MM.1S (cell line): ENCODE measurements at regions not wholly inside any gene's neighbourhood (a gene's known extent, or its start where the extent isn't known, plus 50 kb on each side); places are given as distances from the start of the nearest gene placed in this dataset.

ENCODE experiments used
- DNase-seq: peaks from one replicate; pipeline ENCODE4 v3.0.0-alpha.2; 2015
- H2AFZ ChIP-seq: fragments of 300-600 bp; sonication (generic); 2 replicates; pipeline ENCODE4 v1.6.0; 2016; ENCODE audit warnings: antibody characterized with exemption, low read length
- H3F3A ChIP-seq: fragments of 300-600 bp; sonication (generic); 2 replicates; pipeline ENCODE4 v1.6.1; 2016; ENCODE audit warnings: mild to moderate bottlenecking, antibody characterized with exemption, low read length, moderate library complexity, mixed read lengths; ENCODE audit not compliant: insufficient read depth
- H3K27ac ChIP-seq: fragments of 300-600 bp; sonication (generic); 2 replicates; pipeline ENCODE4 v1.5.1; 2016; ENCODE audit warnings: mild to moderate bottlenecking, low read length
- H3K27me3 ChIP-seq: fragments of 300-600 bp; sonication (generic); replicated peaks from 2 replicates; pipeline ENCODE4 v1.6.0; 2016; ENCODE audit warnings: low read length; ENCODE audit not compliant: insufficient read depth
- H3K36me3 ChIP-seq: fragments of 300-600 bp; sonication (generic); replicated peaks from 2 replicates; pipeline ENCODE4 v1.6.1; 2016; ENCODE audit warnings: mild to moderate bottlenecking, low read length, mixed read lengths; ENCODE audit not compliant: insufficient read depth
- H3K4me1 ChIP-seq: fragments of 300-600 bp; sonication (generic); 2 replicates; pipeline ENCODE4 v1.6.1; 2016; ENCODE audit warnings: low read length, mixed read lengths
- H3K4me2 ChIP-seq: fragments of 300-600 bp; sonication (generic); 2 replicates; pipeline ENCODE4 v1.6.0; 2016; ENCODE audit warnings: low read depth, low read length
- H3K4me3 ChIP-seq: fragments of 300-600 bp; sonication (generic); 2 replicates; pipeline ENCODE4 v1.5.1; 2016; ENCODE audit warnings: low read length, mixed read lengths
- H3K79me2 ChIP-seq: fragments of 300-600 bp; sonication (generic); 2 replicates; pipeline ENCODE4 v1.6.1; 2016; ENCODE audit warnings: mixed run types, low read length, mixed read lengths
- H3K9ac ChIP-seq: fragments of 300-600 bp; sonication (generic); 2 replicates; pipeline ENCODE4 v1.6.1; 2016; ENCODE audit warnings: low read length, mixed read lengths
- H3K9me2 ChIP-seq: fragments of 300-600 bp; sonication (generic); replicated peaks from 2 replicates; pipeline ENCODE4 v1.6.1; 2016; ENCODE audit warnings: mild to moderate bottlenecking, low read length, mixed read lengths; ENCODE audit not compliant: insufficient read depth
- H3K9me3 ChIP-seq: fragments of 300-600 bp; sonication (generic); replicated peaks from 2 replicates; pipeline ENCODE4 v1.6.1; 2016; ENCODE audit warnings: mild to moderate bottlenecking, low read length, mixed read lengths; ENCODE audit not compliant: insufficient read depth
- H4K20me1 ChIP-seq: fragments of 300-600 bp; sonication (generic); 2 replicates; pipeline ENCODE4 v1.6.1; 2016; ENCODE audit warnings: mild to moderate bottlenecking, low read length, moderate library complexity, mixed read lengths; ENCODE audit not compliant: insufficient read depth
- CTCF ChIP-seq: fragments of 300-600 bp; sonication (generic); IDR thresholded peaks from 2 replicates; pipeline ENCODE4 v1.5.1; 2016; ENCODE audit warnings: antibody characterized with exemption, low read length, mixed read lengths
- EZH2 ChIP-seq: fragments of 300-600 bp; sonication (generic); optimal IDR thresholded peaks from 2 replicates; pipeline ENCODE3; 2017; ENCODE audit warnings: low read depth, mild to moderate bottlenecking, antibody characterized with exemption, low read length, mixed read lengths
- EZH2phosphoT487 ChIP-seq: fragments of 300-600 bp; sonication (generic); IDR thresholded peaks from 2 replicates; pipeline ENCODE4 v1.6.1; 2018; ENCODE audit warnings: antibody characterized with exemption, low read length

GRCh38 chr1:195941795-195942194, 666.4 kb downstream of the KCNT2 start:
- no peak for TF ChIP-seq CTCF
- TF ChIP-seq EZH2: no peak
- no peak for TF ChIP-seq EZH2phosphoT487
- Histone ChIP-seq H3K9ac (no peak overlapping the region), H3K27ac (no peak overlapping the region), H3K27me3 (no peaks in the 10 kb centered on the region), H4K20me1 (no peaks in the 10 kb centered on the region), H3K79me2 (no peaks in the 10 kb centered on the region), H3K4me2 (no peak overlapping the region), H3K36me3 (no peaks in the 10 kb centered on the region), H3K4me1 (no peaks in the 10 kb centered on the region), H3F3A (no peaks in the 10 kb centered on the region), H3K9me2 (no peaks in the 10 kb centered on the region), H3K9me3 (no peaks in the 10 kb centered on the region), H3K4me3 (no peak overlapping the region), H2AFZ (no peak overlapping the region)
- DNase-seq: no peak

GRCh38 chr1:195941314-195941713, 666.9 kb downstream of the KCNT2 start:
- no peak overlapping the region for H3K4me2 ChIP-seq
- H3K27me3 ChIP-seq: no peaks in the 10 kb centered on the region
- H3K36me3 ChIP-seq: no peaks in the 10 kb centered on the region

GRCh38 chr1:195939844-195940243, 668.4 kb downstream of the KCNT2 start:
- DNase-seq: no peak
- no peaks in the 10 kb centered on the region for H3K27me3 ChIP-seq
- H2AFZ ChIP-seq: no peak overlapping the region
- no peak overlapping the region for H3K27ac ChIP-seq
- no peaks in the 10 kb centered on the region for H3K4me1 ChIP-seq
- no peaks in the 10 kb centered on the region for H4K20me1 ChIP-seq
- no peak overlapping the region for H3K4me3 ChIP-seq
- H3K79me2 ChIP-seq: no peaks in the 10 kb centered on the region
- H3K4me2 ChIP-seq: no peak overlapping the region
- no peaks in the 10 kb centered on the region for H3K36me3 ChIP-seq
- no peak overlapping the region for H3K9ac ChIP-seq
- H3F3A ChIP-seq: no peaks in the 10 kb centered on the region
- TF ChIP-seq EZH2: no peak
- no peak for TF ChIP-seq EZH2phosphoT487
- 0 out of 2 replicates have a peak, but pooled peaks have one; percentile 4 for TF ChIP-seq CTCF
- no peaks in the 10 kb centered on the region for H3K9me2 ChIP-seq
- no peaks in the 10 kb centered on the region for H3K9me3 ChIP-seq

More at GRCh38 chr1:195941314-195941713, 666.9 kb downstream of the KCNT2 start:
- H3F3A ChIP-seq: no peaks in the 10 kb centered on the region
- no peaks in the 10 kb centered on the region for H3K9me2 ChIP-seq
- no peak overlapping the region for H3K4me3 ChIP-seq
- H3K9ac ChIP-seq: no peak overlapping the region
- no peaks in the 10 kb centered on the region for H4K20me1 ChIP-seq
- no peaks in the 10 kb centered on the region for H3K9me3 ChIP-seq
- DNase-seq: no peak
- no peaks in the 10 kb centered on the region for H3K4me1 ChIP-seq
- H2AFZ ChIP-seq: no peak overlapping the region
- TF ChIP-seq EZH2phosphoT487 (no peak), EZH2 (no peak), CTCF (no peak)
- H3K79me2 ChIP-seq: no peaks in the 10 kb centered on the region
- no peak overlapping the region for H3K27ac ChIP-seq
